Stromal cell of bone marrow (primary cell): ENCODE measurements at regions not wholly inside any gene's neighbourhood (a gene's known extent, or its start where the extent isn't known, plus 50 kb on each side); places are given as distances from the start of the nearest gene placed in this dataset.

Experiments used
- DNase-seq: peaks from one replicate; pipeline ENCODE4 v3.0.0-alpha.2; 2012; ENCODE audit warnings: low read depth

DNA sequence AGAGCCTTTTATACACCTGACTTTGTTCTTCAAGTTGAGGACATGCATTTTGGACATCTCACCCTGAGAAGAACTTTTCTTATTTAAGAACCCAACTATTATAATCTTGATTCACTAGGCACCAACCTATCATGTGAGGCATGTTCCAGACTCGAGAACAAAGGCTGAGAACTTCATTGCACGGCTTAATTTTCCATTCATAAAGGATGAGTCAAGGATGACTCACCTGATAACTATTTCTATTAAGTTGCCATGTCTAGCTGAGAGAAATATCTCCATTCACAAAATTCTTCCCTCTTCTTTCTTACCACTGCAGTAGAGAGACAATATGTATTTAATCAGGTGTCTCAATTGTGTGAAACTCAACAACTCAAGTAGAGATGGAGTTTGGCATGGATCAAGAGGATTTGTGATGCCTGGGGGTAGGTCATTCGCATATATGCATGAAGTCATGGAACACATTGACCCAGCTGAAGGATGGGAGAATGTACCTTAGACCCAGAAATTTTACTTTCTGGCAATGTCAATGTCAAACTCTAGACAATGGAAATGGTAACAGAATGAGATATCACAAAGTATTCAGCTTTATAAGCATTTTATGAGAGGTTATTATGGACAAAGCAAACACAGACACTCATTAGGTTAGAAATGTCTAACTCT, 173.2 kb upstream of the PRNP start:
- peak; percentile 74 for DNase-seq

DNA sequence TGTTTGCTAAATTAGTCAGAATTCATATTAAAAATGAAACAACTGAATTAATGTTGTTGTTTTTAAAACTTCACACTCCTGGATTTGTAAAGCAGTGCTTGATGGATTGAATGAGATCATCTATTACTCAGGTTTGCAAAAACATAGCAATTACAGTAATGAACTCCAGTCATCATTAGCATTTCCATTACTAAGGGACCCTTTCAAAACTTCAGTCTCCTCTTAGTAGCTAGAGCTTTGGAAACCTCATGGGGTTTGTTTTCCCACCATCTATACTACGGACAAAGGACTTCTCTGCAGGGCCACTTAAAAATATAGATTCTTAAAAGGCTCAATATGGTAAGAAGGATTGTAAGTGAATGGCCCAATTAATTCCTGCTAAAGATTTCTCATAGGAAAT, 174.5 kb upstream of the PRNP start:
- DNase-seq = no peak

DNA sequence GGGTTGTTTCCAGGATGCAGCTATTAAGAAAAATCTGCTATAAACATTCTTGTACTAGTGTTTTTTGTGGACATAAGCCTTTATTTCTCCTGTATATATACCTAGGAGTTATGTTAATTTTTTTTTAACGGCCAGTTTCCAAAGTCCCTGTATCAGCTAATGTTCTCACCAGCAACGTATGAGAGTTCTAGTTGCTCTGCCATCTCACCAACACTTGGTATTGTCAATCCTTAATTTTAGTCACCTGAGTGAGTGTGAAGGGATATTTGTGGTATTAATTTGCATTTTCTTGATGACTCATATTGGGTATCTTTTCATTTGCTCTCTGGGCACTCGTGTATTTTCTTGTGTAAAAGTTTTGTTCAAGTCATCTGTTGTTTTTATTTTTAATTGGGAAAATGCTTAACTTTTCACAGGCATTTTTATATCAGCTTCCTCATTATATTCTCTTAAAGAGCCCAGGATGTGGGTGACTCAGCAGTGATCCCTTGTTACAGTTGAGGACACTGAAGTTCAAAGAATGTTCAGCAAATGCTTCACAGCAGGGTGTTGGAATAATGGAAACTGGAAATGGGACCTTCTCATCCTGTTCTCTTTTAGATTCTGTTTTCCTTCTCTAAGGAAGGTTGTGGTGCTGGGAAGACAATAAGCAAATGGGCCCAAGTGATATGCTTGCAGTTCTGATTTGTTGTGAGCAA, 176.3 kb upstream of the PRNP start:
- DNase-seq = no peak

DNA sequence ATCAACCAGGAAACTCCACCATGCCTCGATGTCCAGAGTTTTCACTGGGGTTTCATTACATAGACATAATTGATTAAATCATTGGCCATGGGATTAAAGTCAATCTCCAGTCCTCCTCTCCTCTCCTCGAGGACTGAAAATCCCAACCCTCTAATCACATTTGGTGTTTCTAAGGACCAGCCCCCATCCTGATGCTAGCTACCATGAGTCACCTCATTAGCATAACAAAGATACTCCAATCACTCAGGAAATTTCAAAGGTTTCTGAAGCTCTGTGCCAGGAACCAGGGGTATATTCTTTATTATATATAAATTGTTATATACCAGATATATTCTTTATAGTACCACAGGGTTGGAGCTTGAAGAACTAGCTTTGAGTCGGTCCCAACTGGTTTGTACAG, 177.5 kb upstream of the PRNP start:
- no peak for DNase-seq

DNA sequence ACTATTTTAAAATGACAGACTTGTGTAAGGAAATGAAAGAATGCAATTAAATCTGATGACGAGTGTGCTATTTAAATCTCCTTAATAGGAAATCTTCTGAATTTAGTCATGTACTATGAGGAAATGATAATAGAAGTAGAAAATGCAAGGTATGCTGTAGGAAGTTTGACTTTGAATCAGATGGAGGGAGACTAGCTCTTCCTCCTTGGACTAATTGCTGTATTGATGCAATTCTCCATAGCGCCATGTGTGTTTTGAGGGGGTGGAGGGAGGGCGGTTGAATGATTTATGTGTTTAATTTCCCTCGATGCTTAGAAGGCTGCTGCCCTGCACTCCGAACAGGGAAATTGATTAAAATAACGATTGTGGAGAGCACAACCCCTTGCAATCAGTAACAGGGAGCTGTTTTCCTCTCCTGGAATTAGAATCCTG, 179.0 kb upstream of the PRNP start:
- peak; percentile 45 for DNase-seq

DNA sequence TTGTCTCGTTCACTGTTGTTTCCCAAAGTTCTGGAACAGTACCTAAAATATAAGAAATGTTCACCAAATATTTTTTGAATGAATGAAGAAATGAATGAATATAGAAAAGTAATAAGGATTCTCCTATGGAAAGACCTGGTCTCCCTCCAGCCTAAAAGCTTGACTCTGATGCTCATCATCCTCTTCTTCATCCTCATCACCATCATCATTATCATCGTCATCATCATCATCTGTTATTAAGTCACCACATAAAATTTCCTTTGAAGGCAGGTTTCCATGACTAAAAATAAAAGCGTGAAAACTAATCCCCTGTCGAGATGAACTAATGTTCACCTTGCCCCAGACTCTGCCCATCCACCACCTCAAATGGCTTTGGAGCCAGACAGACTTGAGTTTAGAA, 181.4 kb upstream of the PRNP start:
- DNase-seq = no peak

DNA sequence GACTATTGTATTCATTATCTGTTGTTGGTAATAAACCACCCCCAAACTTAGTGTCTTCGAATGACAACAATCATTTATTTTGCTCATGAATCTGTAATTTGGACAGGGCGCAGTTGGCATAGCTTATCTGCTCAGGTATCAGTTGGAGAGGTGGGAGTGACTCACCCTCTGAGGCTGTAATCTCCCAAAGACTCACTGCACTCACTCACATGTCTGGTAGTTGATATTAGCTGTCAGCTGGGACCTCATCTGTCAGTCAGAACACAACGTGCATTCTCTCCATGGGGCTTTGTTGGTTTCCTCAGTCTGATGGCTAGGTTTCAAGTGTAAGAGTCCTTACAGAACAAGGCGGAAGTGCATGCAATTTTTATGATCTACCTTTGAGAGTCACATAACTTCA, 183.5 kb upstream of the PRNP start:
- no peak for DNase-seq

DNA sequence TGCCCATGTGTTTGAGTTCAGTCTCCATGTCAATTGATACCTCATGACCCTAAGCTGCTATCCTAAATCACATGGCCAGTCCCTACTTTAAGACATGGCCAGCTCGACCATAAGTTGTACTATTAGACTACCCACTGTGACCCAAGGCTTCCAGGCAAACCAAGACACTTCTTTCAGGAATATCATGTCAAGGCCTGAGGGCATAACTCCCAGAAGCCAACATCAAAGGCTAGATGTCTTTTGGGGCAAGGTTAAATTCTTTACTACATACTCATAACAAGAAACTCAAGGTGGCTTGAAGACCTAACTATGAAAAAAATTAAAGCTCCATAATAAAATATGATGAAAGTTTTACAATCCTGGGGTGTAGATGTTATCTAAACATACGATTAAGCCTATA, 192.9 kb upstream of the PRNP start:
- no peak for DNase-seq

DNA sequence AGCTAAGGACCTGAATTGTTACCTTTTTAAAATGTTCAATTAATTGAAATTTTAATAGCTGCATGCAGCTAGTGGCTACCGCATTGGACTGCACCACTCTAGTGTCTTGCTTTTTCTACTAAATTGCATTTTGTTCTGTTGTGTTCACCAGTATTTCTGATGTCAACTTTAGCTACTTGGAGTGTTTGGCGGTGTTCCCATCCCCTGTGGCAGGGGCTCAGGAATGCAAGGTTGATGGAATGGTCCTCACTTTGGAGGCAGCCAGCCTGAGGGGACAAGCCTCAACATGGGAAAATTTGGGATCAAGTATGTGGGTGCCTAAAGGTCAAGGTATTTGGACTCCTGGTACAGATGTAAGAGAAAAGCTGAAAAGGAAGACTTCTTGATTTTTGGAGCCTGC, 194.6 kb upstream of the PRNP start:
- no peak for DNase-seq

DNA sequence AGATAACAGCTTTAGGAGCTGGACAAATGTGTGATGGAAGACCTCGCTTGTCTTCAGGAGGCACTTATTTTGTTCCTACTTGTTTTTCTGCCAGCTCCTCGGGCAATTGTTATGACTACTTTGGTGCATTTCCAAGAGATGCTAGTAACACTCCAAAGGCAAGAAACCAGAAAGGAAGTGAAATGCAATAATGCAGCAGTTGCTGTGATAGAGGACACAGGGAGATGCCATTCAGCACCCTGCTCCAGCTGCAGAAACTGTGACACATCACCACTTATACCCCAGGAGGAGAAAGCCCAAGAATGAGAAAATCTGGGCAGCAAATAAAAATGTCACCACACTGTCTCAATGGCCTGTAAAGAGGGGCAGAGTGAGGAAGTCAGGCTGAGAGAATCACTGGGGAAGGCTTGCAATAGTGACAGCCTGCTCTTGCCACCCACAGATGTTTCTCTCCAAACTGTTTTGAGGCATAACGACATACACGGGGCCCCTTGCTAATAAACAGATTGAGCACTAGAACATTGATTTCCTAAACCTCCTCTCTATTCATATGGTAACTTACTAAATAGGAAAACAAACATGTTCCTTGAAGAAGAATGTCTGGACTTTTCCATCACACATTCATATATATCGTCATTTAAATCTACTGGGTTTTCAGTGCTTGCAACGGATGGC, 195.5 kb upstream of the PRNP start:
- DNase-seq = peak; percentile 25

DNA sequence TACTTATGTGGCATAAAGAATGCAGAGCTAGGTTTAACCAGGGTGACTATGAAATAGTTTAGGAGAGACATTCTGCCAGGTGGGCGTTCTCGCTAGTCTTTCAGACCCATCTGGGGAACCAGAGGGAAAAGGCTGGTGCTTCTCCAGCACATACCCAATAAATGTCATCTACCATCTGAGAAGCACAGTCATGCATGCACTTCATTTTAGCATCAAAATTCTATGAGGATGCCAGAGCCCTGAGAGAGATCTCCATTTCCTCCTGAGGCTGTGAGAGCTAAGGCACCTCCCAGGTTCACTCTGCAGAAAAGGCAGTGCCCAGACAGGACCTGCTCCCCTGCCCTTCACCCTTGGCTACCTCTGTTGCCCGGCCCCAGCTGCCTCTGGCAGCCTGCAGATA, 196.2 kb upstream of the PRNP start:
- no peak for DNase-seq

DNA sequence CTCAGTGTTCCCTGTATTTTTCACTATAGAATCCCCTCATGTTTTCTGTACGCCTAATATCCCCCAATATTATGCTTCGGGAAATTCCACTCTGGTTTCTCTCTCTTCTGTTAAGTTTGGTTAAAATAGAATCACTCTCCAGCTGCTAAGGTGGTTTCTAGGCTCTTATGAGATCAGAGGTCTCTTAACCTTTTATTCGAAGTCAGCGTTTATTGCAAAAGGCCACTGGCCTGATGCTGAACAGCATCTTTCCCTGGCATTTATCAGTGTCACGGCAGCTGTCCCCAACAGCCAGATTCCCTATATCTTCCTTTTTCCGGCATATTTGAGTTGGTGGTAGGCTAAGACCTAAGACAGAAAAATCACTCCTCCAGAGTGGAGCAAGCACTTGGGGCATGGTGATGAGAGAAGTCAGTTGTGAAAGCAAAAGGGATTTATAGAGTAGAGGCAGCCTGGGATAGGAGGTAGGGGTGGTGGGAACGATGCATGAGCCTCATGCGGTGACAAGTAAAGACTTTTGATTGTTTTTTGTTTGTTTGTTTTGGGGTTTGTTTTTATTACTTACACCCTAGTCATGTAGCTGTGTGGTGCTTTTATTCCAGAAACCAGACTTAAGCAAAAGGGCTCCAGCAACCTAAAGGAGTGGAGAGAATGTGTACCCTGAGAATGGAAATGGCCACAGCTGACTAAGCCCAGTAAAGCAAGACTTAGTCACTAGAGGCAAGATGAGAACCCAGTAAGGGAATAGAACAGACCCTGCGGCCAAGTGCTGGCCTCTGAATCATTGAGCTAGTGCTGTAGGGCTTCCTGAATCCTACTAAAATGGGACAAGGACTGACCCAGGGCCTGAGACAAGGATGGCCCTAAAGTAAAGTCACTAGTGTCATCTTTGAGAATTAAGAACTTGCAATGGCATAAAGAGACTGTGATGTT, 197.6 kb upstream of the PRNP start:
- peak; percentile 77 for DNase-seq

DNA sequence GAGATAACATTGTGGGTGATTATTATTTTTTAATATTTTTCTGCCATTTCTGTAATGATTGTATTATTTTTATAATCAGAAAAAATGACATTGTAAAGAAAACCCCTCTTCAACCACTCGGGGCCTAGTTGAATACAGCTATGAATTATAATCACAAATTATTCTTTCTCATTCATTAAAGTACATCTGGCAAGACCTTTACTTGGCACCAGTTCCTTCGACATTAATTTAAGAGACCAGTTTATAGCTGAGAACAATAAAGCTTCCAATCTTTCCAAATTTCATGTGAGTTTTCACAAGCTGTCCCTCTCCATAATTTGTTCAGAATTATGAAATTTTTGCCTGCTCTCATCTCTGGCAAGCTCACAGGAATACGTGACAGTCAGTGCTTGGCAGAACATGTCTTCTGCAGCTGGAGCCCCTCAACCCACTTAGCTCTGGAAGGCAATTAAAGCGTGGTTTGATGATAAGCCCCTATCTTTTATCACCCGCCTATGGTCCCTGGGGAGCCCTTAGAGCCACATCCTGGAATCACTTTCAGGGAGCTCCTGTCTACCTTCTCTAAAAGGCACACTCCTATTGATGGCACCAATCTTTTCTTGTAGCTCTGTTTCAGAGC, 201.8 kb upstream of the PRNP start:
- no peak for DNase-seq

DNA sequence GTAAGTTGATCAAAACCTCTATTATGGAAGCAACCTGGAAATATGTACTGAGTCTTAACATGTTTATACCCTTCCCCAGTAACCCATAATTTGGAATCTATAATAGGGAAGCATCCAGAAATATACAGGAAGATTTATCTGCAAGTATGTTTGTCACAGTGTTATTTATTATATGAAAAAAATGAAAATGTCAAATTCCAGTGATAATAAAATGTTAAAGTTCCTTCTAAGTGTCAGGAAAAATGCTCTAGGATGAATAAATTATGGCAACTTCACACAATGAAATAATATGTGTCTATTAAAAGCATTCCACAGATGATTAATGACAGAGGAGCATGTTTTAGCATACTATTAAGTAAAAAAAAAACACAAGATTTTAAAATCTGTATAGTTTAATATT, 202.3 kb upstream of the PRNP start:
- no peak for DNase-seq

DNA sequence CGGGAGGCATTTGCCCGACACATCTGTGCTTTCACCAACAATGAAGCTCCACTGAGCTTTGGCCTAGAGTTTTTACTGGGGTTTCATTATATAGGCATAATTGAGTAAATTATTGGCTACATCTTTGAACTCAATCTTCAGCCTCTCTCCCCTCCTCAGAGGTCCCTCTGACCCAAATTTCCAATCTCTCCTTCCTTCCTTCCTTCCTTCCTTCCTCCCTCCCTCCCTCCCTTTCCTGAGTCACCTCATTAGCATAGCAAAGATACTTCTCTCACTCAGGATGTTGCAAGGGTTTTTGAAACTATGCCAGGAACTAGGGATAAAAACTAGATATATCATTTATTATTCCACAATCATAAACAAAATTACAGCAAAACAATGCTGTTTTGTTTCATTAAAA, 202.8 kb upstream of the PRNP start:
- peak; percentile 30 for DNase-seq

DNA sequence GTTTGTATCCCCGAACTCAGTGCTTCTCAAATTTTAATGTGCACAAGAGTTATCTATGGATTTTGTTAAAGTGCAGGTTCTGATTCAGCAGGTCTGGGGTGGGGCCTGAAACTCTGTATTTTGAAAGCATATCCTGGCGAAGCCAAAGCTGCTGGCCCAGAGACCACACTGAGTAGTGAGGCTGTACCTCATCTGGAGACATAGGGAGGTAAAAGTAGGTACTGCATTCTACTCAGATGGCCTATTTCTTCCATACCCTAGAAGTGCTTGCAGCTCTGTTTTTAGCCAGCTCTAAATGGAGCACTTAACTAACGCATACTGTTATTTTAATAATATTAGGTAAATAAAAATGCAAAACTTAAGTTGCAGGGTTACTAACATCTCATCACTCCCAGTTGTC, 206.2 kb upstream of the PRNP start:
- DNase-seq = no peak

DNA sequence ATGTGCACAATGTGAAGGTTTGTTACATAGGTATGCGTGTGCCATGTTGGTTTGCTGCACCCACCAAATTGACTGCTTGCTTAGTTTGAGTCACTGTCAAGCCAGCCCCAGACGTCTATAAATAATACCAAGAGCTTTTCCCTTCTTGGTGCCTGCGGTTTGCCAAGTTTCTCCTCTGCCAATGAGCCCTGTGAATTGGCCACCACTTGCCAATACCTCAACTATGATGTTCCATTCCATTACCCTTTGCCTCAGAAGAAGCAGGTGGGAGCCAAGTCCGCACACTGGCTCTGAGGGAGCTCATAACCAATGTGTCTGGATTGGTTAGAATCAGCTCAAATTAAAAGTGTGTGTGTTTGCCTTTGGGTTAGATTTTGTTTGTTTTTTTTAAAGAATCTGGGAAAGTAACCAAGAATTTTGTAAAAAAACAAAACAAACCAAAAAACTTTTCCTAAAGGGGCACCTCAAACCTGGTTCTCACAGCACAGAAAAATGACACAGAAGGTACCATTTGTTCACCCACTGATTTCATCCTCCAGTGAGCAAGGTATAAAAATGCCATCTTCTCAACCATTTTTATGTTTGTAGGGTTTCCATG, 209.3 kb upstream of the PRNP start:
- DNase-seq = peak; percentile 21

DNA sequence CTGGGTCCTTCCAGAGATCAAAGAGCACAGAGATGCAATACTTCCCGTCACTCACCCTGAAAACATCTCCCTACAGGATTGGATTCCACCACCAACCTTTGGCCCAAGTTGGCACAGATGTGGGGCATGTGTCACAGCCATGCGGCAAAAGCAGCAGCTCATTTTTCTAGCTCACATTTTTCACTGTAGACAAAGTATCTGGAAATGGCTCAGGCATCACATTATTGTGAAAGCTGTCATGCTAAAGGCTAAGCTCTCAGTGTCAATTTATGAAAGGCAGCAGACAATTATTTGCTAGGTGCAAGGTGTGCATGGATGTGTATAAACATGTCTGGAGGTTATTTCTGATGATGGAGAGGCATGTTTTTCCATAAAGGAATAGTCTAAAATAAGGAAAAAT, 213.3 kb upstream of the PRNP start:
- no peak for DNase-seq

DNA sequence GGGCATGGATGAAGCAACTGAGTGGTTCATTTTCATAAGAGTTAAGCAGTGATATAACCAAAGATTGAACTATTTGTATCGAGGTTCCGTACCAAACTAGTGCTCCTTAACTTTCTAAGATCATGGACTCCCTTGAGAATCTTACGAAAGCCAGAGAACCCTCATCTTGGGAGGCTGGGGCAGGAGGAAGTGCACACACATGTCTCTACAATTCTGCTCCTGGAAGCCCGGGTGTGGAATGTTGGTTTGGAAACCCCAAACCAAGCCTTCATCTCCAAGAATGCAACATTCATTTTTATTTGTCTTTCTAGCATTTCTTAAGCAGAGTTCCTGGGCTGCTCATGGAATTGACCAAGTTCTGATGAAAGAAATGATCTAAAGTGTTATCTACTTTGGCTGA, 215.0 kb upstream of the PRNP start:
- DNase-seq = no peak

DNA sequence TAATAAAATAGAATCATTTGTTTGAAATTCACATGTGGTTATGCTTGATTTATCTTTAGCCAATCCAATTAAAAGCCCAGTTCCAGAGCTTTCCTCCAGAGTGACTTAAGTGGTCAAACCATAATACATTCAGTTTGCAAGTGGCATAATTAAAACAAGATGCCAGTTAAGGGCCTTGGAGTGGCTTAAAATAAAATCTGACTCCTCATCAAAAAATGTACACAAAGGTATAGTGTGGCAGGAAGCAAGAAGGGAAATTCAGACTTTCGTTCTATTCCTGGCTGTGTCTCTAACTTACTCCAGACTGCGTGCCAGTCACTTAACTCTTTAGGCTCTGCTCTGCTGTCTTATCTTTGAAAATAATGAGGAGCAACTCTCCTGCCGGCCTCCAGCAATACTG, 215.9 kb upstream of the PRNP start:
- DNase-seq = no peak

DNA sequence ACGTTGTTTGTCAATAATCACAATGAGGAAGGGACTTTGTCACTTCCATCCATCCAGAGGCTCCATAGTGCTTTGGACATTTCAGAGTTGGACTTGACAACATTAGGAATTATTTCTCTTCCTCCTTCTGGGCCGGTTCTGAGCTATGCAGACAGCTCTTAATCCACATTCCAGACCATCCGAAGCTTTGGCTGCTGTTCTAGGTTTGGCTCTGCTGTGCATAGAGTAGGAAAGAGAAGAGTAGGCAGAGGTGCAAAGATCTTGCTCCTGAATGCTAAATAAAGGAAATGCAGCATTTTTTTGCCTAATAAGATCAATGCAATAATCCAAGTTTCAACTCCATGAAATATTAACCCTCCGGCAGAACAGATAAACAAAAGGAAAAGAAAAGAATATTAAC, 216.3 kb upstream of the PRNP start:
- DNase-seq = no peak

DNA sequence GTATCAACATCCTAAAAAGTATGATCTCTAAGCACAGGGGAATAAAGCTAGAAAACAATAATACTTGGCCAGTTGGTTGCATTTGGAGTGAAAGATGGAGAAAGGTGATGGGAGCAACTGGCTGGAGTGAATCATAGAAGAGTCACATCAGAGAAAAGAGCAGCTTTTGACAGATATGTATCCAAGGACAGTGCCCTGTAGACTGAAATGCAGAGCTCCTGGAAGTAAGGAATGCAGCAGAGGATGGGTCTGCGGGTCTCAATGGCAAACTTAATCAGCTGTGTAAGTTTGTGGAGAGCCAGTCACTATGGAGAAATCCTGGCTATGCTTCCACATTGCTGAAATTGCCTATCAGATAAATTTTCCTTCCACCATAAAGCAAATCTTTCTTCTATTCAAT, 218.1 kb upstream of the PRNP start:
- DNase-seq = no peak
